Neural progenitor cell (in vitro differentiated cells): ENCODE measurements at regions not wholly inside any gene's neighbourhood (a gene's known extent, or its start where the extent isn't known, plus 50 kb on each side); places are given as distances from the start of the nearest gene placed in this dataset.

Experiments
- EZH2 ChIP-seq: fragments of 200-600 bp; sonication (generic); IDR thresholded peaks from 2 replicates; pipeline ENCODE4 v1.6.1; 2017; ENCODE audit warnings: antibody characterized with exemption, mild to moderate bottlenecking, moderate library complexity
- EZH2phosphoT487 ChIP-seq: fragments of 200-600 bp; sonication (generic); IDR thresholded peaks from 2 replicates; pipeline ENCODE4 v1.6.1; 2017; ENCODE audit warnings: antibody characterized with exemption
- TF ChIP-seq, protein P1 (sequence below): fragments of 200-600 bp; sonication (generic); IDR thresholded peaks from 2 replicates; pipeline ENCODE4 v1.5.1; 2017; ENCODE audit warnings: antibody characterized with exemption, mild to moderate bottlenecking

DNA sequence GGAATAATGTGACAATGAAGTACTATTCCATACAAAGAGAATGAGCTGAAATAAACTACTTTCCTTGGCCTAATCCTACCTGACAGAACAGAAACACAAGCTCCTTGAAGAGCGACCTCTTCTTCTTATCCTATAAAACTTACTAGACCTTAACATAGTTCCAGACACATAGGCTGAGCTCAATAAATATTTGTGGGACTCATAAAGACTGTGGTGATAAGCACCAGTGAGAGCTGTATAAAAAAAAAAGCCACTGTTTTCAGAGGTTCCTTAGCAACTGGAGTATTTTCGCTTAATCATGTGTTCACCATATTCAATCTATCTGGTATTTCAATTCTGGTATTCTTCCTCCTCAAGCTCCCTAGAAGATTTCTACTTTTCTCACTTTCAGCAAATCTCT, 1129.6 kb downstream of the STPG2 start:
- TF ChIP-seq, protein P1, sequence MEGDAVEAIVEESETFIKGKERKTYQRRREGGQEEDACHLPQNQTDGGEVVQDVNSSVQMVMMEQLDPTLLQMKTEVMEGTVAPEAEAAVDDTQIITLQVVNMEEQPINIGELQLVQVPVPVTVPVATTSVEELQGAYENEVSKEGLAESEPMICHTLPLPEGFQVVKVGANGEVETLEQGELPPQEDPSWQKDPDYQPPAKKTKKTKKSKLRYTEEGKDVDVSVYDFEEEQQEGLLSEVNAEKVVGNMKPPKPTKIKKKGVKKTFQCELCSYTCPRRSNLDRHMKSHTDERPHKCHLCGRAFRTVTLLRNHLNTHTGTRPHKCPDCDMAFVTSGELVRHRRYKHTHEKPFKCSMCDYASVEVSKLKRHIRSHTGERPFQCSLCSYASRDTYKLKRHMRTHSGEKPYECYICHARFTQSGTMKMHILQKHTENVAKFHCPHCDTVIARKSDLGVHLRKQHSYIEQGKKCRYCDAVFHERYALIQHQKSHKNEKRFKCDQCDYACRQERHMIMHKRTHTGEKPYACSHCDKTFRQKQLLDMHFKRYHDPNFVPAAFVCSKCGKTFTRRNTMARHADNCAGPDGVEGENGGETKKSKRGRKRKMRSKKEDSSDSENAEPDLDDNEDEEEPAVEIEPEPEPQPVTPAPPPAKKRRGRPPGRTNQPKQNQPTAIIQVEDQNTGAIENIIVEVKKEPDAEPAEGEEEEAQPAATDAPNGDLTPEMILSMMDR = no peak
- TF ChIP-seq EZH2 (no peak), EZH2phosphoT487 (no peak)
